ENCODE measurements at regions not wholly inside any gene's neighbourhood (a gene's known extent, or its start where the extent isn't known, plus 50 kb on each side); places are given as distances from the start of the nearest gene placed in this dataset.

GRCh38 chr9:81776834-81777233, 87.5 kb upstream of the TLE1 start (continued):
- TF ChIP-seq ZBTB40 (IDR thresholded peaks at IDR 0.05; ENCODE audit: borderline replicate concordance) (no peak), ASH2L (IDR thresholded peaks at IDR 0.05; ENCODE audit: borderline replicate concordance, low read depth) (no peak)

GRCh38 chr9:81777482-81777881, 88.1 kb upstream of the TLE1 start:
- intact Hi-C loops (cut with micrococcal nuclease; ENCODE audit: unreplicated experiment) (no loop called here), in situ Hi-C loops (cut with MboI) (no loop called here)
- POLR2A ChIA-PET = no interaction called here
- no peak for ATAC-seq
- H3K27ac ChIP-seq (ENCODE audit: control insufficient read depth, insufficient read depth) = no peak overlapping the region
- SMC1A ChIA-PET (ENCODE audit: uncharacterized antibody, unreplicated experiment) = no interaction called here
- no peak overlapping the region for H3K4me2 ChIP-seq (ENCODE audit: control insufficient read depth, insufficient read depth)
- no peaks in the 10 kb centered on the region for H3K4me1 ChIP-seq (ENCODE audit: control insufficient read depth, insufficient read depth, low read length)
- CTCF ChIA-PET = interaction anchor here (0.6 kb wide), 1 partner anchor 1417 kb away, joined by 3 read pairs; no protein-coding TSS in a partner anchor
- no peaks in the 10 kb centered on the region for H3K27me3 ChIP-seq (replicated peaks in 1 of 2; ENCODE audit: control insufficient read depth in 2 of 2, insufficient read depth in 2 of 2, low read length in 1 of 2)
- no peak for FAIRE-seq
- no peak overlapping the region for H3K4me3 ChIP-seq
- no peaks in the 10 kb centered on the region for H3K79me2 ChIP-seq (ENCODE audit: control insufficient read depth, insufficient read depth, low read length)
- RAD21 ChIA-PET (ENCODE audit: unreplicated experiment) = no interaction called here
- no peak overlapping the region for H3K9ac ChIP-seq (ENCODE audit: control insufficient read depth, insufficient read depth, low read length)
- 0% methylated on average over 3 of the region's 3 CpGs for WGBS (ENCODE audit: insufficient coverage, insufficient replicate concordance, low lambda C conversion rate, missing lambda C conversion rate)
- no peak for DNase-seq (ENCODE audit: low read depth, low spot score)
- TF ChIP-seq CUX1 (IDR thresholded peaks at IDR 0.05; ENCODE audit: insufficient replicate concordance, low read depth, low read length) (no peak), ZNF384 (IDR thresholded peaks at IDR 0.05; ENCODE audit: borderline replicate concordance, low read depth, low read length) (no peak)
- TF ChIP-seq, protein P1, sequence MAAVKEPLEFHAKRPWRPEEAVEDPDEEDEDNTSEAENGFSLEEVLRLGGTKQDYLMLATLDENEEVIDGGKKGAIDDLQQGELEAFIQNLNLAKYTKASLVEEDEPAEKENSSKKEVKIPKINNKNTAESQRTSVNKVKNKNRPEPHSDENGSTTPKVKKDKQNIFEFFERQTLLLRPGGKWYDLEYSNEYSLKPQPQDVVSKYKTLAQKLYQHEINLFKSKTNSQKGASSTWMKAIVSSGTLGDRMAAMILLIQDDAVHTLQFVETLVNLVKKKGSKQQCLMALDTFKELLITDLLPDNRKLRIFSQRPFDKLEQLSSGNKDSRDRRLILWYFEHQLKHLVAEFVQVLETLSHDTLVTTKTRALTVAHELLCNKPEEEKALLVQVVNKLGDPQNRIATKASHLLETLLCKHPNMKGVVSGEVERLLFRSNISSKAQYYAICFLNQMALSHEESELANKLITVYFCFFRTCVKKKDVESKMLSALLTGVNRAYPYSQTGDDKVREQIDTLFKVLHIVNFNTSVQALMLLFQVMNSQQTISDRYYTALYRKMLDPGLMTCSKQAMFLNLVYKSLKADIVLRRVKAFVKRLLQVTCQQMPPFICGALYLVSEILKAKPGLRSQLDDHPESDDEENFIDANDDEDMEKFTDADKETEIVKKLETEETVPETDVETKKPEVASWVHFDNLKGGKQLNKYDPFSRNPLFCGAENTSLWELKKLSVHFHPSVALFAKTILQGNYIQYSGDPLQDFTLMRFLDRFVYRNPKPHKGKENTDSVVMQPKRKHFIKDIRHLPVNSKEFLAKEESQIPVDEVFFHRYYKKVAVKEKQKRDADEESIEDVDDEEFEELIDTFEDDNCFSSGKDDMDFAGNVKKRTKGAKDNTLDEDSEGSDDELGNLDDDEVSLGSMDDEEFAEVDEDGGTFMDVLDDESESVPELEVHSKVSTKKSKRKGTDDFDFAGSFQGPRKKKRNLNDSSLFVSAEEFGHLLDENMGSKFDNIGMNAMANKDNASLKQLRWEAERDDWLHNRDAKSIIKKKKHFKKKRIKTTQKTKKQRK (IDR thresholded peaks at IDR 0.05; ENCODE audit: low read depth, low read length) = no peak
- TF ChIP-seq, protein P2, sequence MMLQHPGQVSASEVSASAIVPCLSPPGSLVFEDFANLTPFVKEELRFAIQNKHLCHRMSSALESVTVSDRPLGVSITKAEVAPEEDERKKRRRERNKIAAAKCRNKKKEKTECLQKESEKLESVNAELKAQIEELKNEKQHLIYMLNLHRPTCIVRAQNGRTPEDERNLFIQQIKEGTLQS (IDR thresholded peaks at IDR 0.05; ENCODE audit: borderline replicate concordance, extremely low read depth, low read depth, low read length) = no peak
- BruUV-seq (replicated peaks) = no TSS peak
- no peaks in the 10 kb centered on the region for H3K9me3 ChIP-seq (replicated peaks; ENCODE audit: control insufficient read depth, insufficient read depth, low read length)
- no peaks in the 10 kb centered on the region for H3K36me3 ChIP-seq (ENCODE audit: control insufficient read depth in 2 of 2, insufficient read depth in 2 of 2, low read length in 1 of 2)
- H4K20me1 ChIP-seq (ENCODE audit: control insufficient read depth, insufficient read depth) = no peaks in the 10 kb centered on the region
- no peak overlapping the region for H2AFZ ChIP-seq (ENCODE audit: control insufficient read depth, low read depth, low read length)
